SU-DHL-6 (cell line): ENCODE measurements at regions not wholly inside any gene's neighbourhood (a gene's known extent, or its start where the extent isn't known, plus 50 kb on each side); places are given as distances from the start of the nearest gene placed in this dataset.

ENCODE experiments used
- H2AFZ ChIP-seq: fragments of 200-600 bp; sonication (generic); 2 replicates; pipeline ENCODE4 v1.6.1; 2014; ENCODE audit warnings: low read depth, mild to moderate bottlenecking, moderate library complexity, mixed read lengths, antibody characterized with exemption, low read length; ENCODE audit not compliant: severe bottlenecking
- H3F3A ChIP-seq: fragments of 200-600 bp; shearing (Covaris generic); 2 replicates; pipeline ENCODE4 v1.6.0; 2016; ENCODE audit warnings: antibody characterized with exemption, mild to moderate bottlenecking; ENCODE audit not compliant: insufficient read depth
- H3K27ac ChIP-seq: fragments of 200-600 bp; sonication (generic); 2 replicates; pipeline ENCODE4 v1.5.1; 2016; ENCODE audit warnings: low read depth, mild to moderate bottlenecking, low read length, moderate library complexity, mixed read lengths
- H3K27me3 ChIP-seq: fragments of 200-600 bp; sonication (generic), shearing (Covaris generic); 2 replicates; pipeline ENCODE4 v1.6.0; 2014; ENCODE audit warnings: mild to moderate bottlenecking, low read length
- H3K36me3 ChIP-seq: fragments of 200-600 bp; sonication (generic); 2 replicates; pipeline ENCODE4 v1.6.1; 2014; ENCODE audit warnings: mild to moderate bottlenecking, low read length, mixed read lengths
- H3K4me2 ChIP-seq: fragments of 300-600, 200-600 bp; shearing (Covaris generic), sonication (generic); 2 replicates; pipeline ENCODE4 v1.6.0; 2014; ENCODE audit warnings: low read length, low read depth, mild to moderate bottlenecking; ENCODE audit not compliant: poor library complexity, severe bottlenecking
- H3K4me3 ChIP-seq: fragments of 200-600 bp; sonication (generic); 2 replicates; pipeline ENCODE4 v1.5.1; 2014; ENCODE audit warnings: antibody characterized with exemption, low read length, mild to moderate bottlenecking, mixed read lengths; ENCODE audit not compliant: insufficient read depth, poor library complexity, severe bottlenecking
- H3K79me2 ChIP-seq: fragments of 200-600 bp; sonication (generic); 2 replicates; pipeline ENCODE4 v1.6.1; 2014; ENCODE audit warnings: mild to moderate bottlenecking, low read length, moderate library complexity; ENCODE audit not compliant: insufficient read depth
- H3K9ac ChIP-seq: fragments of 200-600 bp; sonication (generic); 2 replicates; pipeline ENCODE4 v1.7.0; 2014; ENCODE audit warnings: mild to moderate bottlenecking, low read length
- H3K9me2 ChIP-seq: fragments of 200-600 bp; sonication (generic); replicated peaks from 2 replicates; pipeline ENCODE4 v1.6.1; 2014; ENCODE audit warnings: low read length; ENCODE audit not compliant: insufficient read depth
- H3K9me3 ChIP-seq: fragments of 200-600 bp; sonication (generic); 2 replicates; pipeline ENCODE4 v1.6.1; 2014; ENCODE audit warnings: low read length, mixed read lengths; ENCODE audit not compliant: insufficient read depth
- H4K20me1 ChIP-seq: fragments of 200-600 bp; sonication (generic); 2 replicates; pipeline ENCODE4 v1.6.1; 2014; ENCODE audit warnings: low read depth, mild to moderate bottlenecking, antibody characterized with exemption, low read length, moderate library complexity, mixed read lengths
- EZH2phosphoT487 ChIP-seq: fragments of 200-600 bp; sonication (generic), shearing (Covaris generic); conservative IDR thresholded peaks from 2 replicates; pipeline ENCODE4 v1.6.1; 2018; ENCODE audit warnings: mild to moderate bottlenecking, antibody characterized with exemption, low read length, moderate library complexity, mixed read lengths
- TF ChIP-seq, protein P1 (sequence below): fragments of 200-600 bp; sonication (generic); IDR thresholded peaks from one replicate; pipeline ENCODE4 v1.5.1; 2017; ENCODE audit warnings: antibody characterized with exemption, mild to moderate bottlenecking, low read length, moderate library complexity; ENCODE audit not compliant: insufficient read depth, poor library complexity, severe bottlenecking

DNA sequence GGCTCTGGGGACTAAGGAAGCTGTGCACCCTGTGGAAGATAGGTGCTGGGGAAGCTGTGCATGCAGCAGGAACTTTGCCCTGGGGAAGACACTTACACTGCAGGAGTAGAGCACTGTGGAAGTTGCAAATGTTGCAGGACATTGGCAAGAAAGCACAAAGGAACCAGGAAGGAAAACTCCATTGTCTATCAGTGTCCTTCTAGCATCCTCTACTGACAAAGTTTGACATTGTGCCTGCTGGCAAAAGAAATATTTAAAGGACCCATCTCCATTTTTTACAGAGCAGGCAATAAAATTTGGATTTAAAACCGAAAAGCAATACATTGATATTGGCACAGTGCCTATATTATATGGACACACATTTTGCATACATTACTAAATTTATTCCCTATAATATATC, 394.1 kb downstream of the PBX1 start:
- Histone ChIP-seq H3K36me3 (no peaks in the 10 kb centered on the region), H3K9me3 (no peaks in the 10 kb centered on the region), H3K27ac (no peak overlapping the region), H3K79me2 (no peaks in the 10 kb centered on the region), H3K4me3 (no peak overlapping the region), H3K9ac (no peak overlapping the region), H3F3A (no peaks in the 10 kb centered on the region), H3K9me2 (no peaks in the 10 kb centered on the region; the same call in 1 of the 2 replicates), H2AFZ (no peak overlapping the region), H3K4me2 (no peak overlapping the region), H4K20me1 (no peaks in the 10 kb centered on the region), H3K27me3 (no peaks in the 10 kb centered on the region)
- no peak for TF ChIP-seq EZH2phosphoT487
- TF ChIP-seq, protein P1, sequence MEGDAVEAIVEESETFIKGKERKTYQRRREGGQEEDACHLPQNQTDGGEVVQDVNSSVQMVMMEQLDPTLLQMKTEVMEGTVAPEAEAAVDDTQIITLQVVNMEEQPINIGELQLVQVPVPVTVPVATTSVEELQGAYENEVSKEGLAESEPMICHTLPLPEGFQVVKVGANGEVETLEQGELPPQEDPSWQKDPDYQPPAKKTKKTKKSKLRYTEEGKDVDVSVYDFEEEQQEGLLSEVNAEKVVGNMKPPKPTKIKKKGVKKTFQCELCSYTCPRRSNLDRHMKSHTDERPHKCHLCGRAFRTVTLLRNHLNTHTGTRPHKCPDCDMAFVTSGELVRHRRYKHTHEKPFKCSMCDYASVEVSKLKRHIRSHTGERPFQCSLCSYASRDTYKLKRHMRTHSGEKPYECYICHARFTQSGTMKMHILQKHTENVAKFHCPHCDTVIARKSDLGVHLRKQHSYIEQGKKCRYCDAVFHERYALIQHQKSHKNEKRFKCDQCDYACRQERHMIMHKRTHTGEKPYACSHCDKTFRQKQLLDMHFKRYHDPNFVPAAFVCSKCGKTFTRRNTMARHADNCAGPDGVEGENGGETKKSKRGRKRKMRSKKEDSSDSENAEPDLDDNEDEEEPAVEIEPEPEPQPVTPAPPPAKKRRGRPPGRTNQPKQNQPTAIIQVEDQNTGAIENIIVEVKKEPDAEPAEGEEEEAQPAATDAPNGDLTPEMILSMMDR: no peak

DNA sequence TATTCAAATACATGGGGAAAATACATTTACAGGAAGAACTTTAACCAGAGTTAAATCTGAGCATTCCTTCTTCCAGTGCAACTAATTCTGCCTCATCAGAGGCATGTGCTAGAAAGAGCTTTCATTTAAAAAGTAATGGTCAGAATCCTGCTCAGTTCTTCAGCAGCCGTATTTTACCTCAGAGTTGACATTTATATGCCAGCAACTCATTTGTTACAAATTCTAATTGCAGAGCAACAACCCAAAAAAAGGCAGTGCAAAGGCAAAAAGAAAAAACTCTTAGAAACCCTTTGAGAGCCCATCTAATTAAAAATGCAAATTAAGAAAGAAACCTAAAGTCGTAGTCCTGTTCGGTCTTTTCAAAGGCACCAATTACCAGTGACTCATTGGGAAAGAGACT, 392.5 kb downstream of the PBX1 start:
- no peaks in the 10 kb centered on the region for H4K20me1 ChIP-seq
- H3K27me3 ChIP-seq: no peaks in the 10 kb centered on the region
- no peak overlapping the region for H3K4me3 ChIP-seq
- no peak overlapping the region for H2AFZ ChIP-seq
- no peak overlapping the region for H3K4me2 ChIP-seq
- no peaks in the 10 kb centered on the region for H3K36me3 ChIP-seq
- H3K27ac ChIP-seq: no peak overlapping the region
- H3K79me2 ChIP-seq: no peaks in the 10 kb centered on the region
- TF ChIP-seq EZH2phosphoT487: no peak
- TF ChIP-seq, protein P1: no peak
- H3K9me3 ChIP-seq: no peaks in the 10 kb centered on the region
- no peak overlapping the region for H3K9ac ChIP-seq
- H3K9me2 ChIP-seq: no peaks in the 10 kb centered on the region
- no peaks in the 10 kb centered on the region for H3F3A ChIP-seq

DNA sequence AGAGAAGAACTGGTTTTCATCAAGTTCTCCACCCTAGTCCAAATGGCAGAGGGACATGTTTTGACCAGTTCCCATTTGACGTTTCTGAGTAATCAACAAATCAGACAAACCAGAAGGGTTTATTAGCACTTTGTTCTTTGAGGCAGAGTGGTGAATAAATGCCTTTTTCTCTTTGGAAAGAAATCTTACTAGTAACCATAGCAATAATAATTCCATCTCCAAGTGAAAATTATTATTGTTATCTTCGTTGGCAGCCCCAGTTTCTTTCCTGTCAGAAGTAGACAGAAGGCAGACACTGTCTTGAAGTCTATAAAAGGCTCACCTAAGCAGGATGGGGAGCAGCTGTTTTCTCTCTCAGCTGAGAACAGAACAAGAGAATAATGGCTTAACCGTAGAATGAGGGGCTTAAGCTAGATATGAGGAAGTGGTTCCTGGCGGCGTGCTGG, 391.6 kb downstream of the PBX1 start:
- Histone ChIP-seq H3K9me2 (no peaks in the 10 kb centered on the region), H2AFZ (no peak overlapping the region), H3K4me2 (no peak overlapping the region), H3F3A (no peaks in the 10 kb centered on the region), H3K36me3 (no peaks in the 10 kb centered on the region), H3K9ac (no peak overlapping the region), H3K27me3 (no peaks in the 10 kb centered on the region), H4K20me1 (no peaks in the 10 kb centered on the region), H3K79me2 (no peaks in the 10 kb centered on the region), H3K9me3 (no peaks in the 10 kb centered on the region), H3K4me3 (no peak overlapping the region), H3K27ac (no peak overlapping the region)
- no peak for TF ChIP-seq EZH2phosphoT487
- TF ChIP-seq, protein P1: no peak
